HFFc6 (cell line): ENCODE measurements at regions not wholly inside any gene's neighbourhood (a gene's known extent, or its start where the extent isn't known, plus 50 kb on each side); places are given as distances from the start of the nearest gene placed in this dataset.

Experiments
- DNase-seq: peaks from one replicate; pipeline ENCODE4 v3.0.0-alpha.2; 2018
- H3K27ac Mint-ChIP-seq: 2 replicates; pipeline ENCODE4 v1.8.0; 2020; ENCODE audit warnings: mild to moderate bottlenecking, mixed read lengths
- H3K27me3 Mint-ChIP-seq: 2 replicates; pipeline ENCODE4 v1.8.0; 2021; ENCODE audit warnings: mild to moderate bottlenecking, moderate library complexity, mixed read lengths; ENCODE audit not compliant: insufficient read depth
- H3K36me3 Mint-ChIP-seq: 2 replicates; pipeline ENCODE4 v1.8.0; 2021; ENCODE audit warnings: low read depth, mixed read lengths
- H3K4me1 Mint-ChIP-seq: 2 replicates; pipeline ENCODE4 v1.8.0; 2020; ENCODE audit warnings: low read depth, mixed read lengths
- H3K4me3 Mint-ChIP-seq: 2 replicates; pipeline ENCODE4 v1.8.0; 2020; ENCODE audit warnings: mild to moderate bottlenecking, moderate library complexity, mixed read lengths
- H3K9me3 Mint-ChIP-seq: 2 replicates; pipeline ENCODE4 v1.8.0; 2020; ENCODE audit warnings: mild to moderate bottlenecking, mixed read lengths
- CTCF ChIP-seq: fragments of 200-600 bp; sonication (generic); IDR thresholded peaks from 2 replicates; pipeline ENCODE4 v1.5.0; 2021; ENCODE audit warnings: antibody characterized with exemption, mild to moderate bottlenecking

- Mint-ChIP-seq H3K4me1 (no peaks in the 10 kb centered on the region), H3K9me3 (no peaks in the 10 kb centered on the region), H3K27ac (no peak overlapping the region), H3K36me3 (no peaks in the 10 kb centered on the region), H3K27me3 (peaks cover 15% of the 10 kb centered on the region), H3K4me3 (no peak overlapping the region)
- no peak for DNase-seq
- no peak for TF ChIP-seq CTCF
Observed at GRCh38 chr6:163728442-163729126, 314.1 kb downstream of the QKI start.

- H3K9me3 Mint-ChIP-seq: no peaks in the 10 kb centered on the region
- no peak for TF ChIP-seq CTCF
- H3K4me1 Mint-ChIP-seq: no peaks in the 10 kb centered on the region
- DNase-seq: no peak
- no peaks in the 10 kb centered on the region for H3K36me3 Mint-ChIP-seq
- no peak overlapping the region for H3K4me3 Mint-ChIP-seq
- no peak overlapping the region for H3K27ac Mint-ChIP-seq
- peaks cover 20% of the 10 kb centered on the region for H3K27me3 Mint-ChIP-seq
Observed at GRCh38 chr6:163726037-163726695, 311.6 kb downstream of the QKI start.

- Mint-ChIP-seq H3K36me3 (no peaks in the 10 kb centered on the region), H3K27ac (no peak overlapping the region), H3K27me3 (peaks cover 20% of the 10 kb centered on the region), H3K9me3 (no peaks in the 10 kb centered on the region), H3K4me3 (no peak overlapping the region), H3K4me1 (no peaks in the 10 kb centered on the region)
- no peak for DNase-seq
- TF ChIP-seq CTCF: no peak
Observed at GRCh38 chr6:163725008-163725941, 310.8 kb downstream of the QKI start.

- H3K27ac Mint-ChIP-seq: no peak overlapping the region
- H3K4me1 Mint-ChIP-seq: no peaks in the 10 kb centered on the region
- H3K36me3 Mint-ChIP-seq: no peaks in the 10 kb centered on the region
- H3K4me3 Mint-ChIP-seq: no peak overlapping the region
- no peak for DNase-seq
- H3K27me3 Mint-ChIP-seq: peaks cover 20% of the 10 kb centered on the region
- TF ChIP-seq CTCF: no peak
- no peaks in the 10 kb centered on the region for H3K9me3 Mint-ChIP-seq
Observed at GRCh38 chr6:163724196-163724595, 309.7 kb downstream of the QKI start.

- TF ChIP-seq CTCF: no peak
- DNase-seq: no peak
- H3K4me3 Mint-ChIP-seq: no peak overlapping the region
- no peaks in the 10 kb centered on the region for H3K9me3 Mint-ChIP-seq
- no peak overlapping the region for H3K27ac Mint-ChIP-seq
- no peaks in the 10 kb centered on the region for H3K36me3 Mint-ChIP-seq
- peaks cover 23% of the 10 kb centered on the region for H3K27me3 Mint-ChIP-seq
- H3K4me1 Mint-ChIP-seq: no peaks in the 10 kb centered on the region
Observed at GRCh38 chr6:163723759-163724158, 309.2 kb downstream of the QKI start.
